ENCODE measurements at regions not wholly inside any gene's neighbourhood (a gene's known extent, or its start where the extent isn't known, plus 50 kb on each side); places are given as distances from the start of the nearest gene placed in this dataset.

DNA sequence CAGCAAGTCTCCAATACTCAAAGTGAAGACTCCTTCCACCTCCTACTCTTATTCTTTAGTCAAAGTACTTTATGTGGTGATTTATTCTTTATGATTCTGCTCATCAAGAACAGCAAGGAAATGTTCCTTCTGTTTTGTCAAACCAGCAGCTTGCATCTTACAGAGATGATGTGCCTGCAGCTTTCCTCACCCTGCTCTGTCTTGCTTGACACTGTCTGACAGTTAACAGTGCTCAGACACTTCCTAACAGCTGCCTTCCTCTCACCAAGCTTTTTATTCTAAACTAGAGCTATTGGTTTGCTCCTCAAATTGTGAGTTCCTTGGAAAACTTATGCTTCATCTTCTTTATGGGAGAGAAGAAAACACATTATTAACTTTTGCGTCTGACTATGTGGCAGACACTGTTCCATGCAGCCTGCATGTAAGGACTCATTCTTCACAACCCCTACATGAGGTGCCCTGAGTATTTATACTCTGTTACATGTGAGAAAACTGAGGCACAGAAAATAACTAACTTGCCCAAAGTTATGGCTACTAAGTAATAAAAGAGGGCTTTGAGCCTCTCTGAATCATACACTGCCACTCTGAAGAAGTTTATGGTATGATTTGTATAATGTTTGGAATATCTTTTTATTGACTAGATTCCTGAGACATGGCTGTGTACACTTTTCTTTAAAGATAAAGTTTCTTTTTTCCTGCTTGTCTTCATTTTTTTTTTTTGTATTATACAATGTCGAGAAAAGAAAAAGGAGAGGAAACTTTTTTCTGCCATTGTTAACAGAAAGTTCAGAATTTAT lies 723.3 kb upstream of the DDX18 start:
- no peaks in the 10 kb centered on the region for H3K9me3 ChIP-seq
- H3K4me3 ChIP-seq, result no peak overlapping the region
- no peaks in the 10 kb centered on the region for H3K4me1 ChIP-seq (ENCODE audit: control insufficient read depth in 1 of 2, low read depth in 2 of 2)
- no peaks in the 10 kb centered on the region for H3K27me3 ChIP-seq (replicated peaks; ENCODE audit: insufficient read depth)
- no peak overlapping the region for H3K27ac ChIP-seq
- no peak for ATAC-seq (ENCODE audit: insufficient number of reproducible peaks, low FRiP score, low read depth)
- H3K36me3 ChIP-seq, result no peaks in the 10 kb centered on the region
- TF ChIP-seq, protein P1, sequence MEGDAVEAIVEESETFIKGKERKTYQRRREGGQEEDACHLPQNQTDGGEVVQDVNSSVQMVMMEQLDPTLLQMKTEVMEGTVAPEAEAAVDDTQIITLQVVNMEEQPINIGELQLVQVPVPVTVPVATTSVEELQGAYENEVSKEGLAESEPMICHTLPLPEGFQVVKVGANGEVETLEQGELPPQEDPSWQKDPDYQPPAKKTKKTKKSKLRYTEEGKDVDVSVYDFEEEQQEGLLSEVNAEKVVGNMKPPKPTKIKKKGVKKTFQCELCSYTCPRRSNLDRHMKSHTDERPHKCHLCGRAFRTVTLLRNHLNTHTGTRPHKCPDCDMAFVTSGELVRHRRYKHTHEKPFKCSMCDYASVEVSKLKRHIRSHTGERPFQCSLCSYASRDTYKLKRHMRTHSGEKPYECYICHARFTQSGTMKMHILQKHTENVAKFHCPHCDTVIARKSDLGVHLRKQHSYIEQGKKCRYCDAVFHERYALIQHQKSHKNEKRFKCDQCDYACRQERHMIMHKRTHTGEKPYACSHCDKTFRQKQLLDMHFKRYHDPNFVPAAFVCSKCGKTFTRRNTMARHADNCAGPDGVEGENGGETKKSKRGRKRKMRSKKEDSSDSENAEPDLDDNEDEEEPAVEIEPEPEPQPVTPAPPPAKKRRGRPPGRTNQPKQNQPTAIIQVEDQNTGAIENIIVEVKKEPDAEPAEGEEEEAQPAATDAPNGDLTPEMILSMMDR (IDR thresholded peaks at IDR 0.05), result no peak
- DNase-seq (ENCODE audit: low spot score), result no peak

DNA sequence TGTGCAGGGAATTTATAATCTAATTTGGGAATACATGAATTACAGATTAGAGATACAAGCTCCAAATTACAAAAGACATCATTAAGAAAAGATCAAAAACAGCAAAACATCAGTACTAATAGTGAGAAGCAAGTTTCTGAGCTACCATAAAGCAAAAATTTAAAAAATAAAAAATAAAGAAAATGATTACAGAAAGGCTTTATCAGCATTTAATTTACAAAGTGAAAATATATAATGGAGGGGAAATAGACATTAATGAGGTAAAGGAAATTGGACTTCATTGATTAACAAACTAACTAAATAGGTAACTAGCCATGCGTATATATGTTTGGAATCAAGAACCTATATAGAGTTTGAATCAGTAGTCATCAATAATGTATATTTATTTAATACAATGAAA lies 712.9 kb upstream of the DDX18 start:
- H3K27me3 ChIP-seq (replicated peaks; ENCODE audit: insufficient read depth), result no peaks in the 10 kb centered on the region
- TF ChIP-seq, protein P1 (IDR thresholded peaks at IDR 0.05), result no peak
- ATAC-seq (ENCODE audit: insufficient number of reproducible peaks, low FRiP score, low read depth), result no peak

DNA sequence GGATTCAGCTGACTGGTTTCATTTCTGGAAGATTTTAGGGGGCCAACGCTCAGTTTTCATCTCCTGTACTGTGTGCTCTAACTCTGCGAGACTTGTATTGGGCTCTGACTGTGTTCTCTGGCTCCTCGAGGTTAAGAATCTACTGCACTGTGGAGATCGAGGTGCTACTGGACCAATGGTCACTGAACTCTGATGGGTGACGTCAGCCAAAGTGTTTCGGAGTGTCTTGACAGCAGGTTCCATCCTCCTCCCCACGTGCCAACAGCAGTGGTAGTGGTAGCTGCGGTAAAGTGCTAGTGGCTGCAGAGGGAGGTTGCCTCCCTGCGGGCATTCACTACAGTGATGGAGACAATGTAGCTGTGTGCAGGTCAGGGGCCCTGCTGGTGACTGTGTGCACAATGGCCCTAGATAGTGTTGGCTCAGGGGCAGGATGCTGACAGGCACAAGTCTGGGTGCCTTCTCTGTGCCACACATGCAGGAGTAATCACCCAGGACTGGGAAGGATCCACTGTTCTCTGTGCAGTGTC lies 705.7 kb upstream of the DDX18 start:
- no peak for ATAC-seq (ENCODE audit: insufficient number of reproducible peaks, low FRiP score, low read depth)
- Histone ChIP-seq H3K9me3 (no peaks in the 10 kb centered on the region), H3K27me3 (replicated peaks; ENCODE audit: insufficient read depth) (no peaks in the 10 kb centered on the region), H3K4me3 (no peak overlapping the region), H3K4me1 (ENCODE audit: control insufficient read depth in 1 of 2, low read depth in 2 of 2) (no peaks in the 10 kb centered on the region), H3K36me3 (no peaks in the 10 kb centered on the region), H3K27ac (no peak overlapping the region)
- DNase-seq (ENCODE audit: low spot score), result no peak
- TF ChIP-seq, protein P1 (IDR thresholded peaks at IDR 0.05), result no peak

More for the DNA sequence above, 712.9 kb upstream of the DDX18 start:
- Histone ChIP-seq H3K9me3 (no peaks in the 10 kb centered on the region), H3K36me3 (no peaks in the 10 kb centered on the region), H3K4me3 (no peak overlapping the region), H3K4me1 (ENCODE audit: control insufficient read depth in 1 of 2, low read depth in 2 of 2) (no peaks in the 10 kb centered on the region), H3K27ac (no peak overlapping the region)
- no peak for DNase-seq (ENCODE audit: low spot score)

DNA sequence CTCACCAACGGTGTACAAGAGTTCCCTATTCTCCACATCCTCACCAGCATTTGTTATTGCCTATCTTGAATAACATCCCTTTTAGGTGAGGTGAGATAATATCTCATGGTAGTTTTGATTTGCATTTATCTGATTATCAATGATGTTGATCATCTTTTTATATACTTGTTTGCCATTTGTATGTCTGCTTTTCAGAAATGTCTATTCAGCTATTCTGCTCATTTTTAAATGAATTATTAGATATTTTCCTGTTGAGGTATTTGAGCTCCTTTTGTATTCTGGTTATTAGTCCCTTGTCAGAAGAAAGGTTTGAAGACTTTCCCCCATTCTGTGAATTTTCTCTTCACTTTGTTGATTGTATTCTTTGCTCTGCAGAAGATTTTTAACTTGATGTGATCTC lies 695.5 kb upstream of the DDX18 start:
- Histone ChIP-seq H3K9me3 (no peaks in the 10 kb centered on the region), H3K4me1 (ENCODE audit: control insufficient read depth in 1 of 2, low read depth in 2 of 2) (no peaks in the 10 kb centered on the region), H3K36me3 (no peaks in the 10 kb centered on the region), H3K27me3 (replicated peaks; ENCODE audit: insufficient read depth) (no peaks in the 10 kb centered on the region), H3K4me3 (no peak overlapping the region), H3K27ac (no peak overlapping the region)
- TF ChIP-seq, protein P1 (IDR thresholded peaks at IDR 0.05), result no peak
- DNase-seq (ENCODE audit: low spot score) (no peak), ATAC-seq (ENCODE audit: insufficient number of reproducible peaks, low FRiP score, low read depth) (no peak)

DNA sequence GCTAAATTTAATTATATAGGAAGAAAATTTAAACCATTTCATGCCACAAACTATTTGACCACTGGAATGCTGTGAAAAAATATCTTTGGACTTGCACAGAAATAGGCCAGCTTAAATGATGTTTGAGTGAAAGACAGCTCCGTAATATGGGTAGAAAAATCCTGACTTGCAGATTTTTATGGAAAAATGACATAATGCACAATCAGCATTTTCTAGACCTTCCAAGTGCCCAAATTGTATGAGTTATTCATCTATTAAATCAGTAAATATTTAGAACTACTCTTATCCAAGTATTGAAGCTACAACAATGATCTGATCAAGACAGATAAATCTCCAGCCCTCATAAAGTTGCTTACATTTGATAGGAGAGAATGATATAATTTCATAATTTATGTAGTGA lies 691.1 kb upstream of the DDX18 start:
- no peak for ATAC-seq (ENCODE audit: insufficient number of reproducible peaks, low FRiP score, low read depth)

More for the DNA sequence above, 691.1 kb upstream of the DDX18 start:
- Histone ChIP-seq H3K9me3 (no peaks in the 10 kb centered on the region), H3K36me3 (no peaks in the 10 kb centered on the region), H3K27ac (no peak overlapping the region), H3K4me3 (no peak overlapping the region), H3K4me1 (ENCODE audit: control insufficient read depth in 1 of 2, low read depth in 2 of 2) (no peaks in the 10 kb centered on the region), H3K27me3 (replicated peaks; ENCODE audit: insufficient read depth) (no peaks in the 10 kb centered on the region)
- TF ChIP-seq, protein P1 (IDR thresholded peaks at IDR 0.05), result no peak
- DNase-seq (ENCODE audit: low spot score), result no peak
